ENCODE measurements at regions not wholly inside any gene's neighbourhood (a gene's known extent, or its start where the extent isn't known, plus 50 kb on each side); places are given as distances from the start of the nearest gene placed in this dataset.
"Not testable (repeated sequence)": the region's sequence is repeated elsewhere in the genome, so short reads cannot be mapped to it uniquely, and the experiment has no call there.

GRCh38 chr7:138338361-138338760 lies 121.7 kb upstream of the TRIM24 start:
- no peak for DNase-seq (ENCODE audit: low read depth)
- Histone ChIP-seq H3K36me3 (ENCODE audit: control insufficient read depth, insufficient read depth, low read length) (no peaks in the 10 kb centered on the region), H3K4me3 (ENCODE audit: low read depth, low read length) (no peak overlapping the region), H3K27me3 (ENCODE audit: control insufficient read depth, insufficient read depth, low read length) (no peaks in the 10 kb centered on the region)
- TF ChIP-seq CTCF (IDR thresholded peaks at IDR 0.05; ENCODE audit: insufficient read depth, low read length, poor library complexity, severe bottlenecking), result no peak

DNA sequence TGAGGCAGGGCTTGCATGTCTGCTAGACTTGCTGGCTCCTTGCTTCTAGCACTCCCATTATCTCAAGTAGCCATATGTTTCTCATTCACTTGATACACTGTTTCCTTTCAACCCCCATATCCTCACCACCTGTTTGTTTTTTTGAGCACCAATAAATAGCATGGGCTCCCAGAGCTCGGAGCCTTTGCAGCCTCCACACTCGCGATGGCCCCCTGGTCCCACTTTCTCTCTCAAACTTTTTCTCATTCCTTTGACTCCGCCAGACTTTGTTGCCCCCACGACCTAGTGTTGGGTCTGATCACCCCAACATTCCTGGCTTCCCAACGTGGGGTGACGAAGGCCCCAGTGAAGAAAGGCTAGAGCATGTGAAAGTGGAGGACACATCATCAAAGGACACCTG lies 120.8 kb upstream of the TRIM24 start:
- not testable (repeated sequence) for H3K4me3 ChIP-seq (ENCODE audit: low read depth, low read length); H3K27me3 ChIP-seq (ENCODE audit: control insufficient read depth, insufficient read depth, low read length); H3K36me3 ChIP-seq (ENCODE audit: control insufficient read depth, insufficient read depth, low read length); DNase-seq (ENCODE audit: low read depth)

DNA sequence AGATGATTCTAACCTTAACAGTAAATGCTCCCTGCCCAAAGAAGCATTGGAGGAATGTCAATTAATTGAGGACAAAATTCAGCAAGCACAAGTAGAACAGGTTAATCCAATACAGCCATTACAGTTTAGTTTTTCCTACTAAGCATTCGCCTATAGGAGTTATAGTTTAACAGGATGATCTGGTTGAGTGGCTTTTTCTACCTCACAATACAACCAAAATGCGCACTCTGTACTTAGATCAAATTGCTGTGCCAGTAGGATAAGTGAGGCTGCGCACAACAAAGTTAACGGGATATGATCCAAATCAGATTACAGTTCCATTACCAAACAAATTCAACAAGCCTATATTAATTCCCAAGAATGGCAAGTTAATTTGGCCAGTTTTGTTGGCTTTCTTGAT lies 117.1 kb upstream of the TRIM24 start:
- Histone ChIP-seq H3K4me3 (ENCODE audit: low read depth, low read length) (no peak overlapping the region), H3K36me3 (ENCODE audit: control insufficient read depth, insufficient read depth, low read length) (no peaks in the 10 kb centered on the region), H3K27me3 (ENCODE audit: control insufficient read depth, insufficient read depth, low read length) (no peaks in the 10 kb centered on the region)
- DNase-seq (ENCODE audit: low read depth), result no peak
- TF ChIP-seq CTCF (IDR thresholded peaks at IDR 0.05; ENCODE audit: insufficient read depth, low read length, poor library complexity, severe bottlenecking), result no peak

DNA sequence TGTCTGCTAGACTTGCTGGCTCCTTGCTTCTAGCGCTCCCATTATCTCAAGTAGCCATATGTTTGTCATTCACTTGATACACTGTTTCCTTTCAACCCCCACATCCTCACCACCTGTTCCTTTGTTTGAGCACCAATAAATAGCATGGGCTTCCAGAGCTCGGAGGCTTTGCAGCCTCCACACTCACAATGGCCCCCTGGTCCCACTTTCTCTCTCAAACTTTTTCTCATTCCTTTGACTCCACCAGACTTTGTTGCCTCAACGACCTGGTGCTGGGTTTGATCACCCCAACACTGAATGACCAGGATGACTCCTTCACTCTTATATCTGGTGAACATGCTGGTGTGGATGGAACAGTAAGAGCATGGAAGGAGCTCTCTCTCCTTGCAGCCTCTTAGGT lies 114.5 kb upstream of the TRIM24 start:
- Histone ChIP-seq H3K4me3 (ENCODE audit: low read depth, low read length) (no peak overlapping the region), H3K36me3 (ENCODE audit: control insufficient read depth, insufficient read depth, low read length) (no peaks in the 10 kb centered on the region), H3K27me3 (ENCODE audit: control insufficient read depth, insufficient read depth, low read length) (no peaks in the 10 kb centered on the region)
- TF ChIP-seq CTCF (IDR thresholded peaks at IDR 0.05; ENCODE audit: insufficient read depth, low read length, poor library complexity, severe bottlenecking), result no peak
- no peak for DNase-seq (ENCODE audit: low read depth)

- DNase-seq (ENCODE audit: low read depth), result no peak
- TF ChIP-seq CTCF (IDR thresholded peaks at IDR 0.05; ENCODE audit: insufficient read depth, low read length, poor library complexity, severe bottlenecking), result no peak
- H3K27me3 ChIP-seq (ENCODE audit: control insufficient read depth, insufficient read depth, low read length), result no peaks in the 10 kb centered on the region
- no peak overlapping the region for H3K4me3 ChIP-seq (ENCODE audit: low read depth, low read length)
- H3K36me3 ChIP-seq (ENCODE audit: control insufficient read depth, insufficient read depth, low read length), result no peaks in the 10 kb centered on the region
These were observed 113.1 kb upstream of the TRIM24 start for GRCh38 chr7:138346975-138347374.

GRCh38 chr7:138349841-138350700 lies 110.0 kb upstream of the TRIM24 start:
- DNase-seq (ENCODE audit: low read depth), result no peak
- Histone ChIP-seq H3K36me3 (ENCODE audit: control insufficient read depth, insufficient read depth, low read length) (no peaks in the 10 kb centered on the region), H3K27me3 (ENCODE audit: control insufficient read depth, insufficient read depth, low read length) (no peaks in the 10 kb centered on the region), H3K4me3 (ENCODE audit: low read depth, low read length) (no peak overlapping the region)
- no peak for TF ChIP-seq CTCF (IDR thresholded peaks at IDR 0.05; ENCODE audit: insufficient read depth, low read length, poor library complexity, severe bottlenecking)
